Erythroblast (primary cell): ENCODE measurements at regions not wholly inside any gene's neighbourhood (a gene's known extent, or its start where the extent isn't known, plus 50 kb on each side); places are given as distances from the start of the nearest gene placed in this dataset.

Experiments used
- GATA1 ChIP-seq: IDR thresholded peaks from 2 replicates; pipeline ENCODE4 v1.6.1; 2011; ENCODE audit warnings: low read depth, mild to moderate bottlenecking, control low read depth, low read length, moderate library complexity
- POLR2A ChIP-seq: IDR thresholded peaks from 2 replicates; pipeline ENCODE4 v1.6.1; 2011; ENCODE audit warnings: mild to moderate bottlenecking, low read length

DNA sequence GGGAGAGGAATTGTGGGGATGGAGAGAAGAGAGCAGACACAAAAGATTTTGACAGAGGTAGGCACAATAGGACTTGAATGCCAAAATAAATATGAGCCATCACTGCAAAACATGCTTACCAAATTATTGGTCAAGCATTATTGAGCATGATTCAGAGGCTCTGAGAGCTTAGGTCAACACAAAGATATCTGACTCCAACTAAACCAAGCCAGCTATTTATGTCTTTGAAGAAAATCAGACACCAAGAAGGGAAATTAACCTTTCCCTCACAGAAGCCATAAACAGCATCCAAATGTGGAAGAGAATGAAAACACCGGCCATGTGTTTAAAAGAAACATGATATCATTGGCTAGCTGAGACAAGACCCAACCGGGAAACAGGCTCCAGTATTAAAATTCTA, 323.2 kb downstream of the RAB28 start:
- TF ChIP-seq POLR2A (no peak), GATA1 (no peak)
